ENCODE measurements at regions not wholly inside any gene's neighbourhood (a gene's known extent, or its start where the extent isn't known, plus 50 kb on each side); places are given as distances from the start of the nearest gene placed in this dataset.
A peak's percentile ranks its signal among the peaks of the same experiment; 100 is the strongest.

DNA sequence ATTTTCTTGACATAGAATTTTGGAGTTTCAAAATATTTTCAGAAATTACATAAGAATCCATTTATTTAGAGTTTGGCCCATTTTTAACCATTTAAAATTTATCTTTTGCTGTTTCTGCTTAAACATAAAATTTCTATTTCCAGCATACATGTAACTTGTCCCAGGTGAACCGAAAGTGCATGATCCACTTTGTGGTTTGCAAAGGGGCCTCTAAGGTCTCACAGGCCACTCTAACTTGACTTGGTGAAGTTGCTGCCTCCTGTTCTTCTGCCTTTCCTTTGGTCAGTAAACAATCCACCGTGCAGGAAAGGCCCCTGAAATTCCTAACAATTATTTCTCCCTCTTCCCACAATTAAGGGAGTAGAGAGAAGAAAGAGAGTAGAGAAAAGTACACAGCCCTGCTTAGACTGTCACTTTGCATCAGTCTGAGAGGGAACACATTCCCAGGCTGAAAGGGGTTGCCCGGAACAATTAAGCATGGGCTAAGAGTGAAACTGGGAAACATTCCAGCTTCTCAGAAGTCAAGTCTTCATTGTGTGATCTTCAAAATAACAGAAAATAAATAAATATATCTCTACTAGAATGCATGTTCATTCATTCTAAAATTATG lies 79.5 kb upstream of the SEMA3A start:
- no peak overlapping the region for H3K4me3 ChIP-seq
- H3K4me1 ChIP-seq (ENCODE audit: insufficient read depth), result peaks cover 9% of the 10 kb centered on the region
- no peaks in the 10 kb centered on the region for H4K20me1 ChIP-seq (ENCODE audit: insufficient read depth)
- in situ Hi-C loops (cut with MboI), result no loop called here
- no peaks in the 10 kb centered on the region for H3K79me2 ChIP-seq (ENCODE audit: insufficient read depth)
- H3K4me2 ChIP-seq (ENCODE audit: unreplicated experiment), result no peak overlapping the region
- TF ChIP-seq EZH2phosphoT487 (IDR thresholded peaks at IDR 0.05; ENCODE audit: insufficient read depth, low read depth) (no peak), EZH2 (IDR thresholded peaks at IDR 0.05; ENCODE audit: insufficient read depth, poor library complexity, severe bottlenecking) (no peak)
- H3K27ac ChIP-seq, result no peak overlapping the region
- no peaks in the 10 kb centered on the region for H3K27me3 ChIP-seq (replicated peaks; ENCODE audit: insufficient read depth)
- H3F3A ChIP-seq (ENCODE audit: insufficient read depth), result no peaks in the 10 kb centered on the region
- H3K9me2 ChIP-seq (ENCODE audit: insufficient read depth), result no peaks in the 10 kb centered on the region
- no peaks in the 10 kb centered on the region for H3K36me3 ChIP-seq (ENCODE audit: low read depth)
- H2AFZ ChIP-seq, result no peak overlapping the region
- WGBS, 2 experiments (ENCODE audit: low coverage in 1 of 2, low lambda C conversion rate in 2 of 2, missing lambda C conversion rate in 2 of 2), result 65 to 72% methylated on average over 3 of the region's 3 CpGs
- DNase-seq, result no peak
- H3K9ac ChIP-seq, result no peak overlapping the region
- H3K9me3 ChIP-seq (ENCODE audit: low read depth), result no peaks in the 10 kb centered on the region

DNA sequence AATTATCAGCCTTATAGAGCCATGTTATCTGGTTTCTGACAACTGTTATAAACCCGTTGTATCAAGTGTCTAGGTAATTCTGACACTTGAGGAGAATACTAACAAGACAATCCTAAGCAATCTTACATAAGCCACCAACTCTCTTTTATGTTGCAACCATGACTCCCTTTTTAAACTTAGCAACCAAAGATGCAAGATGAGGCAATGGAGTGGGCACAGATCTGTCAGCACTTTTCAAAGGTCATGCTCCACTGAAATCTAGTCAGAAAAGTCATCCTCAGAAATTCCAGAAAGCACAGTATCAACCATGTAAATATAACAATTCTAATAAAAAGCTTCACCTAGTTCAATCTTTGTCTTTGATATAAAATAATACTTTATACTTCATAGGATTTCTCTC lies 77.0 kb upstream of the SEMA3A start:
- Histone ChIP-seq H3F3A (ENCODE audit: insufficient read depth) (no peaks in the 10 kb centered on the region), H2AFZ (no peak overlapping the region), H3K4me3 (no peak overlapping the region), H3K27ac (no peak overlapping the region), H3K9ac (no peak overlapping the region), H3K9me2 (ENCODE audit: insufficient read depth) (no peaks in the 10 kb centered on the region), H3K4me1 (ENCODE audit: insufficient read depth) (peaks cover 9% of the 10 kb centered on the region), H4K20me1 (ENCODE audit: insufficient read depth) (no peaks in the 10 kb centered on the region), H3K4me2 (ENCODE audit: unreplicated experiment) (no peak overlapping the region), H3K36me3 (ENCODE audit: low read depth) (no peaks in the 10 kb centered on the region), H3K79me2 (ENCODE audit: insufficient read depth) (no peaks in the 10 kb centered on the region), H3K9me3 (ENCODE audit: low read depth) (no peaks in the 10 kb centered on the region), H3K27me3 (replicated peaks; ENCODE audit: insufficient read depth) (no peaks in the 10 kb centered on the region)
- 92% methylated on average over 1 of the region's 1 CpG for WGBS, 2 experiments (ENCODE audit: low coverage in 1 of 2, low lambda C conversion rate in 2 of 2, missing lambda C conversion rate in 2 of 2)
- no peak for TF ChIP-seq EZH2 (IDR thresholded peaks at IDR 0.05; ENCODE audit: insufficient read depth, poor library complexity, severe bottlenecking)
- TF ChIP-seq EZH2phosphoT487 (IDR thresholded peaks at IDR 0.05; ENCODE audit: insufficient read depth, low read depth), result no peak
- DNase-seq, result peak; percentile 68
- in situ Hi-C loops (cut with MboI), result no loop called here

DNA sequence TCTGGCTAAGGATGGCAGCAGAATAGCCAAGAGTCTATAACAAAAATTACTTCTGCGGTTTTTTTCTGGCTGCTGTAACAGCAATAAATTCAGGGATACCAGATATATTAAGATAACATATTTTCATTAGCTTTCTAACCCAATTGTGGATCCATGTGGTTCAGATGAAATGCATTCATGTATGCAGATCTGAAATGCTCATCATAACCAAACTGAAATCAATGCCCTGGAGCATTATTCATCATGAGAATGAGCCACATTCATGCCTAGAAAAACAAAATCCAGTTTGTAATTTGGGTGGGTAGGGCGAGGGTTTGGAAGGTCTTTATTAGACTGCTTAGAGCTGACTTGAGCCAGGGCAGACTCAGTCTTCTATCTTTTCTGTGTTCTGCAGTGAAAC lies 69.8 kb upstream of the SEMA3A start:
- Histone ChIP-seq H3K4me1 (ENCODE audit: insufficient read depth) (no peaks in the 10 kb centered on the region), H2AFZ (no peak overlapping the region), H3F3A (ENCODE audit: insufficient read depth) (no peaks in the 10 kb centered on the region), H3K4me3 (no peak overlapping the region), H3K27me3 (replicated peaks; ENCODE audit: insufficient read depth) (no peaks in the 10 kb centered on the region), H3K27ac (no peak overlapping the region), H4K20me1 (ENCODE audit: insufficient read depth) (no peaks in the 10 kb centered on the region), H3K9ac (no peak overlapping the region), H3K79me2 (ENCODE audit: insufficient read depth) (no peaks in the 10 kb centered on the region), H3K36me3 (ENCODE audit: low read depth) (no peaks in the 10 kb centered on the region), H3K9me2 (ENCODE audit: insufficient read depth) (no peaks in the 10 kb centered on the region), H3K4me2 (ENCODE audit: unreplicated experiment) (no peak overlapping the region), H3K9me3 (ENCODE audit: low read depth) (no peaks in the 10 kb centered on the region)
- TF ChIP-seq EZH2phosphoT487 (IDR thresholded peaks at IDR 0.05; ENCODE audit: insufficient read depth, low read depth) (no peak), EZH2 (IDR thresholded peaks at IDR 0.05; ENCODE audit: insufficient read depth, poor library complexity, severe bottlenecking) (no peak)
- DNase-seq, result no peak
- in situ Hi-C loops (cut with MboI), result no loop called here
- WGBS, 2 experiments (ENCODE audit: low coverage in 1 of 2, low lambda C conversion rate in 2 of 2, missing lambda C conversion rate in 2 of 2), result 90 to 92% methylated on average over 2 of the region's 2 CpGs

DNA sequence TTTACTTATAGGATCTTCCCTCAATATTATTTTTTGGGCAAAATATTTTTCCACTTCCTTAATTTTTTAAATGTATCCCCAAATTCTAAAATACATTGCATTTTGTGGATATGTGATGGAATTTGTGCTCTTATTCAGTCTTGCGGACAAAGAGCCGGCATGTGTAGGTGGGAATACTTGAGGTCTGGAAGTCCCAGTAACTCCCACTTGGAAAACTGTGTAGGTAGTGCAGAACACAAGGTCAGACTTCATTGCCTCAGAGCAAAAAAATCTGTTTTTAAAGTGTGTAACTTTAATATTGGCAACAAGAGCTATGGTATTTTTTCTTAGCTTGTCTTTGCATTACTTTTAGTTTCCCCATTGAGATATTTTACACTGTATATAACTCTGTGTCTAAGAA lies 68.5 kb upstream of the SEMA3A start:
- no peaks in the 10 kb centered on the region for H3K9me3 ChIP-seq (ENCODE audit: low read depth)
- H3K4me1 ChIP-seq (ENCODE audit: insufficient read depth), result peaks cover 13% of the 10 kb centered on the region
- H3K79me2 ChIP-seq (ENCODE audit: insufficient read depth), result no peaks in the 10 kb centered on the region
- H3K4me3 ChIP-seq, result no peak overlapping the region
- H3K4me2 ChIP-seq (ENCODE audit: unreplicated experiment), result no peak overlapping the region
- H3K9me2 ChIP-seq (ENCODE audit: insufficient read depth), result no peaks in the 10 kb centered on the region
- no peak overlapping the region for H3K9ac ChIP-seq
- no peak for DNase-seq
- no peak overlapping the region for H3K27ac ChIP-seq
- in situ Hi-C loops (cut with MboI), result no loop called here
- H3F3A ChIP-seq (ENCODE audit: insufficient read depth), result peaks cover 7% of the 10 kb centered on the region
- WGBS, 2 experiments (ENCODE audit: low coverage in 1 of 2, low lambda C conversion rate in 2 of 2, missing lambda C conversion rate in 2 of 2), result 93 to 94% methylated on average over 2 of the region's 2 CpGs
- H4K20me1 ChIP-seq (ENCODE audit: insufficient read depth), result no peaks in the 10 kb centered on the region
- TF ChIP-seq EZH2phosphoT487 (IDR thresholded peaks at IDR 0.05; ENCODE audit: insufficient read depth, low read depth), result no peak
- TF ChIP-seq EZH2 (IDR thresholded peaks at IDR 0.05; ENCODE audit: insufficient read depth, poor library complexity, severe bottlenecking), result no peak
- H3K27me3 ChIP-seq (replicated peaks; ENCODE audit: insufficient read depth), result no peaks in the 10 kb centered on the region
- H2AFZ ChIP-seq, result no peak overlapping the region
- no peaks in the 10 kb centered on the region for H3K36me3 ChIP-seq (ENCODE audit: low read depth)

DNA sequence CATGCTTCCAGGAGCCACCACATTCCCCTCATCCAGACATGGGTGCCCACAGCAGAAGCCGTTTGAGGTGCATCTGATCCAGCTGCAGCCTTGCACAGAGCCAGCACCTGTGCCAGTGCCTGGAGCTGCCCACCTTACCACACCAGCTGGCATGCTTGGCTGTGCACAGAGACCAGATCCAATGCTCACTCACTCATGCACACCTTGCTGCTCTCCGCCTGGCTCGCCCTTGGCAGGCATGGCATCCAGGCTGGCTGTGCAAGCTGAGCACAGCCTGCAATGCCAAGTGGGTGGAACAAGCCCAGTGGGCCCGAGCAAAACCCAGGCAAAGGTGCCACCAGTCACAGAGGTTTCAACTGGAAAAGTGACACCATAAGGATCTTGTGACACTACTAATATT lies 66.9 kb upstream of the SEMA3A start:
- Histone ChIP-seq H3K27ac (no peak overlapping the region), H3K9me2 (ENCODE audit: insufficient read depth) (no peaks in the 10 kb centered on the region), H3K36me3 (ENCODE audit: low read depth) (no peaks in the 10 kb centered on the region), H3K9ac (no peak overlapping the region), H3K4me1 (ENCODE audit: insufficient read depth) (peaks cover 15% of the 10 kb centered on the region), H3K79me2 (ENCODE audit: insufficient read depth) (no peaks in the 10 kb centered on the region), H3K27me3 (replicated peaks; ENCODE audit: insufficient read depth) (no peaks in the 10 kb centered on the region), H3K4me2 (ENCODE audit: unreplicated experiment) (no peak overlapping the region), H3F3A (ENCODE audit: insufficient read depth) (peaks cover 7% of the 10 kb centered on the region), H3K4me3 (no peak overlapping the region), H2AFZ (no peak overlapping the region), H4K20me1 (ENCODE audit: insufficient read depth) (no peaks in the 10 kb centered on the region), H3K9me3 (ENCODE audit: low read depth) (no peaks in the 10 kb centered on the region)
- TF ChIP-seq EZH2 (IDR thresholded peaks at IDR 0.05; ENCODE audit: insufficient read depth, poor library complexity, severe bottlenecking) (no peak), EZH2phosphoT487 (IDR thresholded peaks at IDR 0.05; ENCODE audit: insufficient read depth, low read depth) (no peak)
- 96 to 97% methylated on average over 4 of the region's 4 CpGs for WGBS, 2 experiments (ENCODE audit: low coverage in 1 of 2, low lambda C conversion rate in 2 of 2, missing lambda C conversion rate in 2 of 2)
- in situ Hi-C loops (cut with MboI), result no loop called here
- DNase-seq, result no peak

All from GM23248 (cell line).